H1 (cell line): ENCODE measurements at regions not wholly inside any gene's neighbourhood (a gene's known extent, or its start where the extent isn't known, plus 50 kb on each side); places are given as distances from the start of the nearest gene placed in this dataset.

Experiments used
- CTCF ChIA-PET: fragments of 300-600 bp; sonication (Branson Sonifier 250); formaldehyde crosslinking; loops from one replicate; lab custom pipeline; 2021; ENCODE audit not compliant: partially characterized antibody; lab: Charles Lee
- POLR2A ChIA-PET: fragments of 300-600 bp; sonication (Branson Sonifier 250); formaldehyde crosslinking; loops from one replicate; lab custom pipeline; 2021; ENCODE audit warnings: inconsistent platforms; ENCODE audit not compliant: partially characterized antibody; lab: Charles Lee
- DNase-seq, 2 experiments: peaks; one replicate each; pipeline versions ENCODE4 v3.0.0 to v3.0.0-alpha.2; 2010 to 2022; ENCODE audit warnings: low spot score in 2 of 2, low read depth in 1 of 2, mixed read lengths in 1 of 2
- FAIRE-seq: peaks from 2 replicates; lab custom pipeline; 2011; peaks lifted over from hg19 to GRCh38; lab: Jason Lieb, UNC
- H2AFZ ChIP-seq: 2 replicates; pipeline ENCODE4 v1.8.1; 2012; ENCODE audit warnings: low read length, inconsistent platforms
- H2AK5ac ChIP-seq: 2 replicates; pipeline ENCODE4 v1.6.1; 2013; ENCODE audit warnings: low read depth, low read length
- H2BK120ac ChIP-seq: replicated peaks from 2 replicates; pipeline ENCODE3; 2013; ENCODE audit warnings: low read depth, low read length, inconsistent platforms
- H2BK12ac ChIP-seq: 2 replicates; pipeline ENCODE4 v1.6.1; 2013; ENCODE audit warnings: low read depth, low read length
- H2BK15ac ChIP-seq: 2 replicates; pipeline ENCODE4 v1.6.1; 2013; ENCODE audit warnings: low read length
- H2BK20ac ChIP-seq: 2 replicates; pipeline ENCODE4 v1.6.1; 2013; ENCODE audit warnings: low read length
- H2BK5ac ChIP-seq: 2 replicates; pipeline ENCODE4 v1.6.1; 2013; ENCODE audit warnings: low read depth, low read length
- H3K14ac ChIP-seq: 2 replicates; pipeline ENCODE4 v1.6.1; 2013; ENCODE audit warnings: inconsistent platforms; ENCODE audit not compliant: insufficient read length
- H3K18ac ChIP-seq: 2 replicates; pipeline ENCODE4 v1.6.1; 2013; ENCODE audit warnings: low read length; ENCODE audit errors: extremely low read depth
- H3K23ac ChIP-seq: 2 replicates; pipeline ENCODE4 v1.6.1; 2013; ENCODE audit warnings: inconsistent platforms; ENCODE audit not compliant: insufficient read length
- H3K23me2 ChIP-seq: 2 replicates; pipeline ENCODE4 v1.6.1; 2013; ENCODE audit warnings: low read depth, low read length
- H3K27ac ChIP-seq: 2 replicates; pipeline ENCODE4 v1.6.1; 2011; ENCODE audit warnings: low read depth, low read length, inconsistent platforms
- H3K27me3 ChIP-seq, 4 experiments: replicated peaks in 1 of 4; 1 replicate in 1 of 4; 2 replicates in 3 of 4; pipeline versions ENCODE4 v1.6.1 to v1.8.1; 2011 to 2013; ENCODE audit warnings: low read length in 3 of 4, mild to moderate bottlenecking in 3 of 4, inconsistent platforms in 2 of 4, mixed read lengths in 2 of 4, moderate library complexity in 1 of 4; ENCODE audit not compliant: control insufficient read depth in 3 of 4, insufficient read depth in 3 of 4; ENCODE audit errors: extremely low read depth in 1 of 4
- H3K36me3 ChIP-seq, 4 experiments: 2 replicates each; pipeline versions ENCODE4 v1.6.1 to v1.8.1; 2011 to 2013; ENCODE audit warnings: mild to moderate bottlenecking in 4 of 4, low read length in 3 of 4, moderate library complexity in 2 of 4, control low read depth in 1 of 4, inconsistent platforms in 1 of 4; ENCODE audit not compliant: insufficient read depth in 4 of 4, control insufficient read depth in 2 of 4
- H3K4ac ChIP-seq: replicated peaks from 2 replicates; pipeline ENCODE3; 2013; ENCODE audit warnings: low read length, low read depth, mixed read lengths, inconsistent platforms; ENCODE audit not compliant: insufficient read length
- H3K4me1 ChIP-seq, 4 experiments: replicated peaks in 1 of 4; 1 replicate in 1 of 4; 2 replicates in 3 of 4; pipeline versions ENCODE4 v1.6.1 to v1.8.1; 2011 to 2013; ENCODE audit warnings: low read length in 3 of 4, inconsistent platforms in 2 of 4, mixed read lengths in 1 of 4; ENCODE audit not compliant: insufficient read depth in 4 of 4, control insufficient read depth in 3 of 4
- H3K4me2 ChIP-seq, 2 experiments: 2 replicates each; pipeline versions ENCODE4 v1.6.1 to v1.8.1; 2011 to 2013; ENCODE audit warnings: low read depth in 2 of 2, low read length in 2 of 2, control low read depth in 1 of 2, inconsistent platforms in 1 of 2, mild to moderate bottlenecking in 1 of 2; ENCODE audit not compliant: insufficient read depth in 1 of 2
- H3K4me3 ChIP-seq, 4 experiments: fragments of 200-600, 300-600 bp in 1 of 4; sonication (generic), shearing (Covaris generic), sonication (Bioruptor Twin) in 1 of 4; 2 replicates each; pipeline versions ENCODE4 v1.5.1 to v1.8.1; 2011 to 2016; ENCODE audit warnings: low read length in 4 of 4, low read depth in 3 of 4, control low read depth in 2 of 4, inconsistent platforms in 2 of 4, mild to moderate bottlenecking in 2 of 4, mixed read lengths in 1 of 4, moderate library complexity in 1 of 4; ENCODE audit not compliant: insufficient read depth in 2 of 4; ENCODE audit errors: extremely low read depth in 1 of 4
- H3K56ac ChIP-seq: replicated peaks from 2 replicates; pipeline ENCODE3; 2013; ENCODE audit warnings: low read depth, mild to moderate bottlenecking, mixed read lengths, low read length, inconsistent platforms; ENCODE audit not compliant: insufficient read length
- H3K79me1 ChIP-seq: 2 replicates; pipeline ENCODE4 v1.6.1; 2013; ENCODE audit warnings: low read depth, low read length, control low read depth
- H3K79me2 ChIP-seq, 2 experiments: 2 replicates each; pipeline versions ENCODE4 v1.6.1 to v1.8.1; 2012 to 2013; ENCODE audit warnings: low read length in 2 of 2, mild to moderate bottlenecking in 2 of 2, inconsistent platforms in 1 of 2; ENCODE audit not compliant: insufficient read depth in 2 of 2, control insufficient read depth in 1 of 2
- H3K9ac ChIP-seq, 4 experiments: replicated peaks in 1 of 4; 1 replicate in 1 of 4; 2 replicates in 3 of 4; pipeline versions ENCODE4 v1.6.1 to v1.8.1; 2011 to 2013; ENCODE audit warnings: low read depth in 3 of 4, low read length in 3 of 4, control low read depth in 2 of 4, mild to moderate bottlenecking in 2 of 4, moderate library complexity in 2 of 4, inconsistent platforms in 1 of 4; ENCODE audit errors: extremely low read depth in 1 of 4
- H3K9me3 ChIP-seq, 2 experiments: 2 replicates each; pipeline versions ENCODE4 v1.6.1 to v1.8.1; 2012 to 2013; ENCODE audit warnings: mild to moderate bottlenecking in 2 of 2, moderate library complexity in 2 of 2, control low read depth in 1 of 2, inconsistent platforms in 1 of 2, low read depth in 1 of 2, low read length in 1 of 2, mixed read lengths in 1 of 2; ENCODE audit not compliant: insufficient read depth in 2 of 2
- H4K20me1 ChIP-seq, 2 experiments: replicated peaks in 1 of 2; 2 replicates each; pipeline versions ENCODE3 to v1.8.1; 2011 to 2013; ENCODE audit warnings: inconsistent platforms in 2 of 2, low read length in 2 of 2, mild to moderate bottlenecking in 1 of 2; ENCODE audit not compliant: insufficient read depth in 2 of 2, control insufficient read depth in 1 of 2
- H4K5ac ChIP-seq: 2 replicates; pipeline ENCODE4 v1.6.1; 2013; ENCODE audit warnings: low read length, low read depth, mixed read lengths, inconsistent platforms; ENCODE audit not compliant: insufficient read length
- H4K8ac ChIP-seq: 2 replicates; pipeline ENCODE4 v1.8.0; 2013; ENCODE audit warnings: mild to moderate bottlenecking, moderate library complexity, low read length, inconsistent platforms; ENCODE audit not compliant: insufficient read depth; ENCODE audit errors: extremely low read depth
- H4K91ac ChIP-seq: replicated peaks from 2 replicates; pipeline ENCODE3; 2013; ENCODE audit warnings: low read length, mixed read lengths, inconsistent platforms; ENCODE audit not compliant: insufficient read length
- ASH2L ChIP-seq: fragments of 200-600, 300-600 bp; sonication (generic); IDR thresholded peaks from one replicate; pipeline ENCODE4 v1.7.1; 2017; ENCODE audit warnings: low read length
- ATF2 ChIP-seq: IDR thresholded peaks from 2 replicates; pipeline ENCODE4 v1.6.1; 2012; ENCODE audit warnings: low read length, inconsistent platforms
- BCL11A ChIP-seq, 2 experiments: IDR thresholded peaks; one replicate each; pipeline ENCODE4 v1.6.1; 2011; ENCODE audit warnings: low read depth in 2 of 2, low read length in 2 of 2, mild to moderate bottlenecking in 2 of 2
- BRCA1 ChIP-seq: IDR thresholded peaks from 2 replicates; pipeline ENCODE4 v1.6.1; 2012; ENCODE audit warnings: low read depth, low read length, improper control_type of control experiment
- KDM1A ChIP-seq: fragments of 200-600, 300-600 bp; sonication (generic); IDR thresholded peaks from 2 replicates; pipeline ENCODE4 v1.7.1; 2016; ENCODE audit warnings: mild to moderate bottlenecking, low read length, borderline replicate concordance
- KDM5A ChIP-seq: fragments of 200-600 bp; IDR thresholded peaks from 2 replicates; pipeline ENCODE4 v1.7.1; 2012; ENCODE audit warnings: mild to moderate bottlenecking, low read length, inconsistent platforms, mixed read lengths
- MAX ChIP-seq: IDR thresholded peaks from 2 replicates; pipeline ENCODE4 v1.6.1; 2012; ENCODE audit warnings: inconsistent platforms
- NANOG ChIP-seq: IDR thresholded peaks from 2 replicates; pipeline ENCODE4 v1.6.1; 2011; ENCODE audit warnings: low read length, low read depth, mild to moderate bottlenecking, inconsistent platforms; ENCODE audit not compliant: insufficient read depth, poor library complexity, severe bottlenecking
- RAD21 ChIP-seq, 2 experiments: IDR thresholded peaks in 1 of 2; conservative IDR thresholded peaks in 1 of 2; 2 replicates each; pipeline ENCODE4 v1.6.1; 2011; ENCODE audit warnings: low read depth in 2 of 2, low read length in 2 of 2, improper control_type of control experiment in 1 of 2, inconsistent platforms in 1 of 2, mild to moderate bottlenecking in 1 of 2, moderate library complexity in 1 of 2
- RFX5 ChIP-seq: IDR thresholded peaks from 2 replicates; pipeline ENCODE4 v1.6.1; 2011; ENCODE audit warnings: low read depth, low read length, improper control_type of control experiment, borderline replicate concordance
- TBP ChIP-seq: IDR thresholded peaks from 2 replicates; pipeline ENCODE4 v1.6.1; 2011; ENCODE audit warnings: low read depth, low read length, improper control_type of control experiment
- ZNF274 ChIP-seq: IDR thresholded peaks from 2 replicates; pipeline ENCODE4 v1.7.0; 2012; ENCODE audit warnings: low read length, borderline replicate concordance; ENCODE audit errors: extremely low read depth
- WGBS, 2 experiments: shearing (Covaris generic) in 1 of 2; methylation state at CpG; one replicate each; pipeline versions ENCODE4 v1.1.6 to v1.1.7; 2013 to 2015; ENCODE audit warnings: low lambda C conversion rate in 2 of 2, mixed read lengths in 2 of 2, inconsistent platforms in 1 of 2, low coverage in 1 of 2, missing lambda C conversion rate in 1 of 2; ENCODE audit not compliant: insufficient replicate concordance in 2 of 2, insufficient coverage in 1 of 2, insufficient read length in 1 of 2; ENCODE audit errors: extremely low coverage in 1 of 2, missing lambda C conversion rate in 1 of 2; 5-methylcytosine and 5-hydroxymethylcytosine counted together

GRCh38 chr16:59356709-59357108 is 622.6 kb upstream of the GOT2 start:
- WGBS, 2 experiments = 68% methylated on average over 1 of the region's 1 CpG; no CpG with 5 or more reads in 1 of the 2 experiments
- DNase-seq (no peak), FAIRE-seq (no peak)
- H3K79me2 ChIP-seq = no peaks in the 10 kb centered on the region
- H2BK12ac ChIP-seq = no peak overlapping the region
- no peak overlapping the region for H2AK5ac ChIP-seq
- POLR2A ChIA-PET = no interaction called here
- H3K23me2 ChIP-seq = no peaks in the 10 kb centered on the region
- TF ChIP-seq KDM5A (no peak), ZNF274 (no peak), TBP (no peak), RFX5 (no peak), ASH2L (no peak), BCL11A (IDR thresholded peaks at IDR 0.05; ENCODE audit: low read depth in 2 of 2, low read length in 2 of 2) (no peak), RAD21 (IDR thresholded peaks at IDR 0.05 in 1 of 2, conservative IDR thresholded peaks at IDR 0.05 in 1 of 2; ENCODE audit: low read depth in 2 of 2, low read length in 2 of 2) (no peak), NANOG (no peak), BRCA1 (no peak), MAX (no peak), KDM1A (no peak), ATF2 (no peak)
- no peak overlapping the region for H2BK15ac ChIP-seq
- no peak overlapping the region for H4K8ac ChIP-seq
- H4K91ac ChIP-seq = no peak overlapping the region
- no peak overlapping the region for H4K5ac ChIP-seq
- no peak overlapping the region for H3K56ac ChIP-seq
- H3K4me1 ChIP-seq = peaks cover 0 to 9% (median 2%) of the 10 kb centered on the region in 4 experiments; a peak in 3 of 7 replicates
- CTCF ChIA-PET = interaction anchor here (1.1 kb wide), 1 partner anchor 104 kb away, joined by 3 read pairs; no protein-coding TSS in a partner anchor
- no peak overlapping the region for H2BK120ac ChIP-seq
- H2BK5ac ChIP-seq = no peak overlapping the region
- H3K4me2 ChIP-seq = no peak overlapping the region
- H3K9me3 ChIP-seq = peaks cover 0 to 2% of the 10 kb centered on the region in 2 experiments; a peak in 1 of 4 replicates
- no peak overlapping the region for H3K23ac ChIP-seq
- no peak overlapping the region for H2BK20ac ChIP-seq
- H3K18ac ChIP-seq = no peak overlapping the region
- no peak overlapping the region for H3K14ac ChIP-seq
- no peaks in the 10 kb centered on the region for H4K20me1 ChIP-seq
- H3K4ac ChIP-seq = no peak overlapping the region
- H3K36me3 ChIP-seq = no peaks in the 10 kb centered on the region
- H3K27ac ChIP-seq = no peak overlapping the region
- no peak overlapping the region for H2AFZ ChIP-seq
- H3K9ac ChIP-seq = no peak overlapping the region
- H3K27me3 ChIP-seq = no peaks in the 10 kb centered on the region; a peak in 1 of 7 replicates
- H3K79me1 ChIP-seq = no peaks in the 10 kb centered on the region
- H3K4me3 ChIP-seq = no peak overlapping the region
